Caco-2 (cell line): ENCODE measurements at regions not wholly inside any gene's neighbourhood (a gene's known extent, or its start where the extent isn't known, plus 50 kb on each side); places are given as distances from the start of the nearest gene placed in this dataset.

Experiments used
- BruUV-seq: library from RNA; stranded (reverse); fragments of 400-500 nt; replicated peaks from 2 replicates; lab custom pipeline; 2021; lab: Mats Ljungman, UMichigan
- CTCF ChIA-PET: fragments of 300-600 bp; sonication (Branson Sonifier 250); formaldehyde crosslinking; loops from one replicate; lab custom pipeline; 2022; ENCODE audit warnings: antibody characterized with exemption; lab: Charles Lee
- POLR2A ChIA-PET: fragments of 300-600 bp; sonication (Branson Sonifier 250); formaldehyde crosslinking; loops from one replicate; lab custom pipeline; 2022; ENCODE audit warnings: antibody characterized with exemption; lab: Charles Lee
- DNase-seq, 2 experiments: peaks; one replicate each; pipeline versions ENCODE4 v3.0.0 to v3.0.0-alpha.2; 2020 to 2022
- H3K27me3 ChIP-seq: replicated peaks from 2 replicates; pipeline ENCODE4 v1.6.0; 2011; ENCODE audit warnings: low read length; ENCODE audit not compliant: control insufficient read depth, insufficient read depth
- H3K36me3 ChIP-seq: 2 replicates; pipeline ENCODE4 v1.5.1; 2011; ENCODE audit warnings: low read length; ENCODE audit not compliant: control insufficient read depth, insufficient read depth
- H3K4me1 ChIP-seq: fragments of 250-450 bp; sonication (Bioruptor Pico); 2 replicates; pipeline ENCODE4 v1.5.1; 2020; ENCODE audit warnings: mild to moderate bottlenecking
- H3K4me3 ChIP-seq: 2 replicates; pipeline ENCODE4 v1.5.1; 2011; ENCODE audit warnings: low read depth, mild to moderate bottlenecking, control low read depth, low read length
- H3K9me3 ChIP-seq: fragments of 250-450 bp; sonication (Bioruptor Pico); 2 replicates; pipeline ENCODE4 v1.5.1; 2020; ENCODE audit warnings: mild to moderate bottlenecking, moderate library complexity
- H3K27ac Mint-ChIP-seq: one replicate; pipeline ENCODE4 v1.8.0; 2022; ENCODE audit warnings: mixed read lengths; ENCODE audit not compliant: unreplicated experiment
- H3K27me3 Mint-ChIP-seq: one replicate; pipeline ENCODE4 v1.8.0; 2022; ENCODE audit warnings: mixed read lengths; ENCODE audit not compliant: insufficient read depth, unreplicated experiment
- H3K36me3 Mint-ChIP-seq: one replicate; pipeline ENCODE4 v1.8.0; 2022; ENCODE audit warnings: mild to moderate bottlenecking, mixed read lengths; ENCODE audit not compliant: insufficient read depth, unreplicated experiment
- H3K4me1 Mint-ChIP-seq: one replicate; pipeline ENCODE4 v1.8.0; 2022; ENCODE audit warnings: low read depth, mixed read lengths; ENCODE audit not compliant: unreplicated experiment
- H3K4me3 Mint-ChIP-seq: one replicate; pipeline ENCODE4 v1.8.0; 2022; ENCODE audit warnings: mild to moderate bottlenecking, moderate library complexity, mixed read lengths; ENCODE audit not compliant: unreplicated experiment
- H3K9me3 Mint-ChIP-seq: one replicate; pipeline ENCODE4 v1.8.0; 2022; ENCODE audit warnings: mixed read lengths; ENCODE audit not compliant: unreplicated experiment
- CTCF ChIP-seq, 2 experiments: fragments of 200-600 bp in 1 of 2; IDR thresholded peaks; 1 replicate in 1 of 2; 2 replicates in 1 of 2; pipeline versions ENCODE4 v1.5.1 to v1.8.0; 2011 to 2022; ENCODE audit warnings: antibody characterized with exemption in 1 of 2, control low read depth in 1 of 2, inconsistent platforms in 1 of 2, low read depth in 1 of 2, low read length in 1 of 2, mild to moderate bottlenecking in 1 of 2, moderate library complexity in 1 of 2; ENCODE audit not compliant: insufficient read depth in 1 of 2, severe bottlenecking in 1 of 2, unreplicated experiment in 1 of 2
- intact Hi-C: fragments of 100-400 bp; cut with micrococcal nuclease; formaldehyde crosslinking; loops from one replicate; pipeline ENCODE4 v1.10.0; 2022; ENCODE audit not compliant: unreplicated experiment

GRCh38 chr4:161186750-161187149 is 977.0 kb downstream of the FSTL5 start:
- Histone ChIP-seq H3K27me3 (no peaks in the 10 kb centered on the region), H3K4me3 (no peak overlapping the region), H3K4me1 (no peaks in the 10 kb centered on the region), H3K36me3 (no peaks in the 10 kb centered on the region), H3K9me3 (no peaks in the 10 kb centered on the region)
- ChIA-PET CTCF (no interaction called here), POLR2A (no interaction called here)
- Mint-ChIP-seq H3K9me3 (no peaks in the 10 kb centered on the region), H3K27me3 (no peaks in the 10 kb centered on the region), H3K4me3 (no peak overlapping the region), H3K4me1 (no peaks in the 10 kb centered on the region), H3K36me3 (no peaks in the 10 kb centered on the region), H3K27ac (no peak overlapping the region)
- no peak for TF ChIP-seq CTCF (IDR thresholded peaks at IDR 0.05; ENCODE audit: insufficient read depth in 1 of 2, low read depth in 1 of 2, low read length in 1 of 2, severe bottlenecking in 1 of 2, unreplicated experiment in 1 of 2)
- BruUV-seq, result no TSS peak
- intact Hi-C loops, result no loop called here
- no peak for DNase-seq

- no peak for TF ChIP-seq CTCF (IDR thresholded peaks at IDR 0.05; ENCODE audit: insufficient read depth in 1 of 2, low read depth in 1 of 2, low read length in 1 of 2, severe bottlenecking in 1 of 2, unreplicated experiment in 1 of 2)
- Mint-ChIP-seq H3K4me3 (no peak overlapping the region), H3K36me3 (no peaks in the 10 kb centered on the region), H3K27me3 (no peaks in the 10 kb centered on the region), H3K4me1 (no peaks in the 10 kb centered on the region), H3K27ac (no peak overlapping the region), H3K9me3 (no peaks in the 10 kb centered on the region)
- CTCF ChIA-PET, result no interaction called here
- H3K9me3 ChIP-seq, result no peaks in the 10 kb centered on the region
- no peak for DNase-seq
- no peak overlapping the region for H3K4me3 ChIP-seq
- intact Hi-C loops, result no loop called here
- H3K4me1 ChIP-seq, result no peaks in the 10 kb centered on the region
- BruUV-seq, result no TSS peak
- H3K27me3 ChIP-seq, result no peaks in the 10 kb centered on the region
- H3K36me3 ChIP-seq, result no peaks in the 10 kb centered on the region
- POLR2A ChIA-PET, result no interaction called here
Observed at GRCh38 chr4:161186012-161186411, 977.8 kb downstream of the FSTL5 start.

- intact Hi-C loops, result no loop called here
- Mint-ChIP-seq H3K4me1 (no peaks in the 10 kb centered on the region), H3K4me3 (no peak overlapping the region), H3K27me3 (no peaks in the 10 kb centered on the region), H3K36me3 (no peaks in the 10 kb centered on the region), H3K27ac (no peak overlapping the region), H3K9me3 (no peaks in the 10 kb centered on the region)
- BruUV-seq, result no TSS peak
- CTCF ChIA-PET, result no interaction called here
- H3K27me3 ChIP-seq, result no peaks in the 10 kb centered on the region
- no peaks in the 10 kb centered on the region for H3K9me3 ChIP-seq
- TF ChIP-seq CTCF (IDR thresholded peaks at IDR 0.05; ENCODE audit: insufficient read depth in 1 of 2, low read depth in 1 of 2, low read length in 1 of 2, severe bottlenecking in 1 of 2, unreplicated experiment in 1 of 2), result no peak
- no peak for DNase-seq
- POLR2A ChIA-PET, result no interaction called here
- no peak overlapping the region for H3K4me3 ChIP-seq
- no peaks in the 10 kb centered on the region for H3K4me1 ChIP-seq
- H3K36me3 ChIP-seq, result no peaks in the 10 kb centered on the region
Observed at GRCh38 chr4:161183729-161184128, 980.1 kb downstream of the FSTL5 start.
